GM18505 (cell line): ENCODE measurements at regions not wholly inside any gene's neighbourhood (a gene's known extent, or its start where the extent isn't known, plus 50 kb on each side); places are given as distances from the start of the nearest gene placed in this dataset.
A peak's percentile ranks its signal among the peaks of the same experiment; 100 is the strongest.
"Not testable (repeated sequence)": the region's sequence is repeated elsewhere in the genome, so short reads cannot be mapped to it uniquely, and the experiment has no call there.

Experiments
- ATAC-seq: cut with Tn5 transposase; IDR thresholded peaks from one replicate; pipeline ENCODE4 v1.9.1; 2021; ENCODE audit not compliant: unreplicated experiment
- POLR2A ChIP-seq: IDR thresholded peaks from 4 replicates; pipeline ENCODE4 v1.6.1; 2011; ENCODE audit warnings: borderline replicate concordance; ENCODE audit not compliant: insufficient read depth, insufficient read length; ENCODE audit errors: extremely low read depth

DNA sequence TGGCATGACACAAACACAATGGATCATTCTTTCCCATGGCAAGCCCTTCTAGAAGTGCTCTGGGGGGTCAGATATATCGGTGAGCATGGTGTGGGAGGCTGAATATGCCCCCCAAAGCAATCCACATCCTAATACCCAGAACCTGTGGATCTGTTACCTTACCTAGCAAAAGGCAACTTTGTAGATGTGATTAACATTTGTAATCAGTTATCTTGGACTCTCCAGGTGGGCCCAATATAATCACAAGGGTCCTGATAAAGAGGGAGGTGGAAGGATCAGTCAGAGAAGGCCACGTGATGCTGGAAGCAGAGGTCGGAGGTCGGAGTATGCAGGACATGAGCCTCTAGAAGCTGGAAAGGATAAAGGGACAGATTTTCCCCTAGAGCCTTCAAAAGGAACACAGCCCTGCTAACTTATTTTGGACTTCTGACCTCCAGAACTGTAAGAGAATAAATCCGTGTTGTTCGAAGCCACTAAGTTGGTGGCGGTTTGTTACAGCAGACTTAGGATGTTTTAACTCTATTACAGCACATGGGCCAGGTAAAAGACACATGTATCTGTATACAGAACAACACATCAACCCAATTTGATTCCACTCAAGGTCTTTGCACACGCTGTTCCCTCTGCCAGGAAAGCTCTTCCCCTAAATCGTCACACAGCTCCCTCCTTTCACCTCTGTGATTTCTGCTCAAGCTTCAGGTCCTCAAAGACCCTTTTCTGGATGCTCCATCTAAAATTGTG, 115.3 kb downstream of the NOG start:
- TF ChIP-seq POLR2A = no peak
- no peak for ATAC-seq

DNA sequence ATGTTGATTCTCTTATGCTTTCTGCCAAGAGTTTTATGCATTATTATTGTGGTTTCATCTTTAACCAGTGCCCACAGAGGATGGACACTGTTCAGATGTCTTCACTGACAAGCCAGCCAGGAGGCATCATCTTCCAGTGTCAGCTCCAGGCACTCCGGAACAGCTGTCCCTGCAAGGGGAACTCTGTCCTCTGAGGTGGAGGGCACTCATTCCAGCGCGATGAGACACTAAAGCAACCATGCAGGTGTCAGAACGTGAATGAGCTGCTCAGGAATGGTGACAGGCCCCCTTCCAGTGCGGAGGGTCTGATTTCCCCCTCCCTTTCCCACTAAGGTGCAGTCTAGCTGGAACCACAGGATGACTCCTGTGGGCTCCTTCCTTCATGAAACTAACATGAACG, 117.5 kb downstream of the NOG start:
- no peak for TF ChIP-seq POLR2A
- ATAC-seq = no peak

DNA sequence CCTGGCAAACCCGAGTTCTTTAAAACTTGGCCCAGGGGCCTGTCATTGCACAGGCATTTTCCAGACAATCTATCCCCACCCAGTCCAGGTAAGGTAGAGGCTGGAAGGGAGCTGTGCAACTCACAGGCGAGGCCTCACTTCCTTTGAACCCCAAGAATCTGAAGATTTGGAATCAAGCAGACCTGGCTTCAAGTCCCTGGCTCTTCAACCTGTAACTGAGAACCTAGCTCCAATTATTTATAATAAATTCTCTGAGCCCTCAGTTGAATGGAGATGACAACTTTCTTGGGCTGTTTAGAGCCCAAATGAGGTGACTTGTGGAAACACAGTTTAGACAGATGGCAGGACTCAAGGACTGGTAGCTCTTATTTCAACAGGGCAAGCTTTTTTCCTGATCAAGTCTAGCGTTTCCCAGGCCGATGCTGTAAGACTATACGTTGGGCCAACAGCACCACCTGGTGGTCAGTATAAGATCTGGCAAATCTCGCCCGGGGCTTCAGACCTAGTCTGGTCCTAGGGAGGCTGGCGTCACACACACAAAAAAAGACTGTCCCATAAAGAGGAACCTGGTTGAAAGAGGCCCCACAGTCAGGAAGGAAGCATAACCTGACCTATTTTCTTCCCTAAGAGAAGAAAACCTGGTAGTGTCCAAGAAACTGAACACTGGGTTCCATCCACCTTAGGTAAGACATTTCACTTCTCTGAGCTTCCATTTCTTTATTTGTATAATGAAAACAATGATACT, 117.9 kb downstream of the C17orf67 start:
- peak; percentile 91 for ATAC-seq
- TF ChIP-seq POLR2A = no peak

DNA sequence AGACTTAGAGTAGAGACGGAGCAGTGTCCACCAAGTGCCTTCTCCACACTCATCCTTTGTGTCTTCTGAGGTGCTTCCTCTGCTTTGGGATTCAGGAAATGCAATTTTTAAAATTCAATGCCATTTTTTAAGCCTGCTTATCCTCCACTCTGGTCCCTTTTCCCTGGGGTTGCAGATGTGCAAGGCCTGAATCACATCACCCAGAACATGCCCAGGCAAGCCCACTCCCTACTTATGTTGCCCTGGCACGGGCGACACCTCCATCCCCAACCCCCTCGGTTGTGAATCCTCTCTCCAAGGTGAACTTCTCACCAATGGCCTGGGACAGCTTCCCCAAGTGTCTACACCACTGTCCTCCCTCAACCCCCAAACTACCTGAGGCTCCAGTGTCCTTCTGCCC, 116.2 kb downstream of the C17orf67 start:
- no peak for ATAC-seq
- TF ChIP-seq POLR2A = no peak

DNA sequence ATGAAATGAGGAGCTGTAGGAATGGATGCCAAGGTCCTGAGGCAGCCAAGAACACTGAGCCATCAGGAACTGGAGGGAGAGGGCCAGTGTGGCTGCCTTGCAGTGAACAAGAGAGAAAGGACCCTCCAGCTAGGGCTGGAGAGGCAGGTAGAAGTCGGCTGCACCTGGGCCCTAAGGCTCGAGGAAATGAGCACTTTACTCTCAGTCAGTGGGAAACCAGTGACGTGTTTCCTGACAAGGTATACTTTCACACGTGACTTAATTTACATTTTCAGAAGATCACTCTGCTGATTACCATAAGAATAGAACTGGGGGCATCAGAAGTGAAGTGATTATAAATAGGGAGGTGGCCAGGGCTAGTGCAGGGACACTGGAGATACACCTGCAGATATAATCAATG, 115.2 kb downstream of the C17orf67 start:
- TF ChIP-seq POLR2A = no peak
- ATAC-seq = no peak

DNA sequence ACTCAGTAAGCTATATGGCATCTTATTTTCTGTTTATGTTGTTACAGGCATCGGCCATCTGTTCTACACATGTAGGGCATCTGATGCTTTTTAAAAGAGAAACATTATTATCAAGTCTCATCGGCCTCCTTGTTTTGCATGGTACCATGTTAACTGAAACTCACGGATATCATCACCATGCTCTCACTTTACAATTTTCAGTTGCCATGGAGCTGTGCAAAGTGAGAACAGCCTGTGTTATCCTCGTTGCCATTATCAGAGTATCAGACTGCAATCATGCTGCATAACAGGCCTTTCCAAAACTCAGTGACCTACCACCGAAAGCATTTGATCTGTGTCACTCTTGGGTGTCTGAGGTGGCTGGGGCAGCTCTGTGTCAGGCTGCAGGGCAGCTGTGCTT, 110.3 kb downstream of the C17orf67 start:
- ATAC-seq = no peak
- TF ChIP-seq POLR2A = no peak

DNA sequence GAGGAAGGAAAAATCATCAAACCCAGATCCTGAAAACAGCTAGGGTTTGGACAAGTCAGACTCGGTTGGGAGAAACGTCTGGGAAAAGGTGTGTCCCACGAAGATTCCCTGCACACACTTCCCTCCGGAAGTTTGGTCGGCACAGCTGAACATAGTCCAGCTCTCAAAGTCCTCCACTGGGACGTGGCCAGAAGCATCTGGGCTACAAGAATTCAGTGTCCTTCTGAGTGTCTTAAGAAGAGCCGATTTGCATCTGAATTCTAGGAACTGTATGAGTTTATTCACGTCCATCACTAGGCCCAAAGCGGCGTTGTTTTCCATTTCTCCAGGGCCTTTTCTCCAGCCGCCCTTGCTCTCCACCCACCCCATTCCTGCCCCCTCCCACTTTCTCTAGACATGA, 109.1 kb downstream of the C17orf67 start:
- ATAC-seq = no peak
- TF ChIP-seq POLR2A = no peak

DNA sequence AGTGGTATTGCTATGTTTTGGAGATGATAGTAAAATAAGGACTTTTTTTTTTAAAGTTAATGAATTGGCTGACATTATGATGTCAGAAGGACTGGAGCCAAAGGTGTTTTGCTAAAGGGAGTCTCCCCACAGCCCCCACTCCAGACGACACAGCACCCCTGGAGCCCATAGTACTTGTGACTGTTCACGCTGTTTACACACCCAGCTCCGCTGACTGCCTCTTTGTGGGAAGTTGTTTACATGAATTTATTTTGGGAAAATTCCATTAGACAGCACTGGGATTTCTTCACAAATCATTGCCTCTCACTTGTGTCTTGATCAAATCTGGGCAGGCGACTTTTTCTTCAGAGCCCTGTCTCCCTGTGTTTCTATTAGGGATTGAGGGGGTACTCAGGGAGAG, 108.6 kb downstream of the C17orf67 start:
- ATAC-seq = no peak
- TF ChIP-seq POLR2A = no peak

DNA sequence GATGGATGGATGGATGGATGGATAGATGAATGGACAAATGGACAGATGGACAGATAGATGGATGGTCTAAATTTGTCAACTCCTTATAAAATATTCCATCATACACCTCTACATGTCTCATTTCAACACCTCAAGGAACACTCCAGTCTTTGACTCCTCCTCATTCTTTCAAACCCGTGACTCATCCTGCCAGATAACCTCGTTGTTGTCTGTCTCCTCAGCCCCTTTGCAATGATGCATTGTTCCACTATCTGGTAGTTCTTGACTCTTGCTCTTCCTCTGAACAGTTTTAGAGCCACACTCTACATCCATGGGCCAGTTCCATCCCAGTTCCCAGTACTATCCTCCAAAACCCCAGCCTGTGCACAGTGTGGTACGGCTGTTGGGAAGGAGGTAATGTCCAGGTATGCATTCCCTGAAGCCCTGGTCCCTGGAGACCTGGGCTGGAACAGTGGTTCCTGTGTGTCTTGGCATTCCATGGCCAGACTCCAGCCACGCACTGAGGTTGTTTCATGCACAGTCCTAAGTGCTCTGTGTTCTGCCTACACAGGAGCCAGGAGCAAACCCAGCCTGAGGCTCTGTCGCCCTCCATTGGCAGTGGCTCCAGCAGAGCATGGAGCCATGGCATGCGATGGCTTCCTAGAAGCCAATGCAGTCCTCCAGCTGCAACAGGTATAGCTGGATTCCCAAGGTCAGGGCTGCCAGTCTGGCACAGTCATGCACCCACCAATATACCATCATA, 105.7 kb downstream of the C17orf67 start:
- TF ChIP-seq POLR2A = no peak
- no peak for ATAC-seq

DNA sequence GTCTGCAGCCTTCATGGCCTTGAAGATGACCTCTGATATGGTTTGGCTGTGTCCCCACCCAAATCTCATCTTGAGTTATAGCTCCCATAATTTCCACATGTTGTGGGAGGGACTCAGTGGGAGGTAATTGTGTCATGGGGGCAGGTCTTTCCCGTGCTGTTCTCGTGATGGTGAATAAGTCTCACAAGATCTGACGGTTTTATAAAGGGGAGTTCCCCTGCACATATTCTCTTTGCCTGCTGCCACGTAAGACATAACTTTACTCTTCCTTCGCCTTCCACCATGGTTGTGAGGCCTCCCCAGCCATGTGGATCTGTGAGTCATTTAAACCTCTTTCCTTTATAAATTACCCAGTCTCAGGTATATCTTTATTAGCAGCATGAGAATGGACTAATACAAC, 102.6 kb downstream of the C17orf67 start:
- not testable (repeated sequence) for ATAC-seq

DNA sequence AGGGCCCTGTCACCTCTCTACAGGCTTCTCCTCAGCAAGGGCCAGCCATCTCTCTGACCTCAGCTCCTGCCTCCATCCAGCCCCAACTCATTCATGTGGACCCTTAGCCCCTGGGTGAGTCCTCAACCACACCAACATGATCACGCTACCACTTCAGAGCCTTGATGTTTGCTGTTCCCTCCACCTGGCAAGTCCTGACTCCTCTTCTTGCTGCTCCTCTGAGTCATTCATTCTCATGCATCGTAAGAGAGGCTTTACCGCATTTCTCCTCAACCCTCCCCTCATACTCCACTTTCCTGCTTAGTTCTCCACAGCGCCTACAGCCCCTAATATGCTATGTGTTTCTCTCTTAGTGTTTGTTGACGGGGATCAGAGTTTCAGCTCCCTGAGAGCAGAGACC, 99.9 kb downstream of the C17orf67 start:
- TF ChIP-seq POLR2A = no peak
- no peak for ATAC-seq

DNA sequence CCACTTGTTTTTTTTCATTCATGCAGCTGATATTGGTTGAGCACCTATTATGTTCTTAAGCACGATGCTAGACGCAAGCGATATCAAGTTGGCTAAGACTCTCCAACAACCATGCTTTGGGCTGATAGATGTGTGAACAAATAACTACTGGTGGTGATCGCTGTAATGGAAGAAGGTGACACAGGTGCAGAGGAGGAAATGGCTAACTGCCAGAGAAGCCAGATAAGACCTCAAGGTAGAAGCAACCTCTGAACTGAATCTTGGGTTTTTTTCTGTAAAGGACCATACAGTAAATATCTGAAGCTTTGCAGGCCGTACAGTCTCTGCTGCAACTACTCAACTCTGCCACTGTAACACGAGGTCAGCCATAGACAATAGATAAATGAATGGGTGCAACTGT, 97.9 kb downstream of the C17orf67 start:
- no peak for TF ChIP-seq POLR2A
- no peak for ATAC-seq

DNA sequence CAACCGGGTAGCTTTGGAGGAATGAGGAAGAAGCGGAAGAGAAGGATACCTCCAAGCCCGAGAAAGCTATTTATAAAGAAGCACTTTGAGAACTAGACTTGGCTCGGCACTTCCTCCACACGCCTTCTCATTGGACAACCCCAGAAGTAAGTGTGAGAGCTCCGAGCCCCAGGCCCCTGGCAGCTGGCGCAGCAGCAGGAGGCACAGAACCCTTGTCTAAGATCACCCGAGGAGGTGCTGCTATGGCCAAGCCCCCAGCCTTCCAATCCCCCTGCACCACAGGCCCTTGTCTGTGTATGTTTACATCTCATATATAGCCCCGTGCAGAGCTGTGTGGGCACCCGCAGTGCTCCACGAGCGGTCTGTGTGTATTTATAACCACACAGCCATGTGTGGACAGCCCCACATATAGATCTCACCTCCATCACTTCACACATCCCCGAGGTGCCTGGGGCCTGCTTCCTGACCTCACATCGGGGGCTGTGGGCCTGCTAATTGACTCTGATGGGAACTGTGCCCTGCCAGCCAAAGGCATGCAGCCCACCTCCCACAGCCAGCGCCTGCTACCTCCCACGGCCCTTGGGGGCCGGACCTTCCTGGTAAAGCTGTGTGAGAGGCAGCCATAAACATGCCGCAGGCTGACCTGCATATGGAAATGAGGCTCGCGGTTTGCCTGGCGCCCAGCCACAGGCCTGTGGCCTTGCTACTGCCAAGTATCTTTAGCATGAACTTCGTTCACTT, 96.1 kb downstream of the C17orf67 start:
- no peak for ATAC-seq
- no peak for TF ChIP-seq POLR2A
